Mesodermal cell (in vitro differentiated cells): ENCODE measurements at regions not wholly inside any gene's neighbourhood (a gene's known extent, or its start where the extent isn't known, plus 50 kb on each side); places are given as distances from the start of the nearest gene placed in this dataset.

ENCODE experiments used
- H3K27ac ChIP-seq: 2 replicates; pipeline ENCODE4 v1.7.0; 2013; ENCODE audit warnings: mild to moderate bottlenecking, low read depth, low read length, moderate library complexity; ENCODE audit not compliant: severe bottlenecking
- H3K36me3 ChIP-seq: 2 replicates; pipeline ENCODE4 v1.7.1; 2013; ENCODE audit warnings: mild to moderate bottlenecking, low read length, moderate library complexity; ENCODE audit not compliant: control insufficient read depth, insufficient read depth
- H3K4me1 ChIP-seq: one replicate; pipeline ENCODE4 v1.7.1; 2013; ENCODE audit warnings: mild to moderate bottlenecking, low read length; ENCODE audit not compliant: insufficient read depth, control insufficient read depth, poor library complexity, severe bottlenecking
- H3K4me3 ChIP-seq: 2 replicates; pipeline ENCODE4 v1.7.0; 2013; ENCODE audit warnings: low read length, control low read depth, mild to moderate bottlenecking; ENCODE audit not compliant: insufficient read depth, poor library complexity, severe bottlenecking; ENCODE audit errors: extremely low read depth
- H3K9me3 ChIP-seq: 2 replicates; pipeline ENCODE4 v1.7.1; 2013; ENCODE audit warnings: mild to moderate bottlenecking, low read length, moderate library complexity; ENCODE audit not compliant: control insufficient read depth
- WGBS, 2 experiments: methylation state at CpG; one replicate each; pipeline ENCODE4 v1.1.5; 2013; ENCODE audit warnings: missing lambda C conversion rate in 2 of 2; ENCODE audit not compliant: insufficient coverage in 2 of 2; 5-methylcytosine and 5-hydroxymethylcytosine counted together

- Histone ChIP-seq H3K4me3 (peak overlapping the region; percentile 21), H3K4me1 (peaks cover 10% of the 10 kb centered on the region), H3K36me3 (no peaks in the 10 kb centered on the region), H3K9me3 (no peaks in the 10 kb centered on the region), H3K27ac (no peak overlapping the region)
- 3 to 4% methylated on average over 36 to 39 of the region's 41 CpGs for WGBS, 2 experiments
Observed at GRCh38 chr2:120441744-120442471, 96.0 kb downstream of the INHBB start.

- Histone ChIP-seq H3K9me3 (no peaks in the 10 kb centered on the region), H3K27ac (no peak overlapping the region), H3K4me3 (peak overlapping the region; percentile 21), H3K36me3 (no peaks in the 10 kb centered on the region), H3K4me1 (peaks cover 10% of the 10 kb centered on the region)
- 2 to 3% methylated on average over 8 to 15 of the region's 16 CpGs for WGBS, 2 experiments
Observed at GRCh38 chr2:120442541-120442922, 96.6 kb downstream of the INHBB start.

GRCh38 chr2:120442923-120443571, 97.1 kb downstream of the INHBB start:
- Histone ChIP-seq H3K27ac (no peak overlapping the region), H3K9me3 (no peaks in the 10 kb centered on the region), H3K4me1 (peaks cover 10% of the 10 kb centered on the region), H3K36me3 (no peaks in the 10 kb centered on the region), H3K4me3 (peak overlapping the region; percentile 21)
- 10 to 11% methylated on average over 42 to 49 of the region's 50 CpGs for WGBS, 2 experiments

- Histone ChIP-seq H3K4me1 (peaks cover 10% of the 10 kb centered on the region), H3K9me3 (no peaks in the 10 kb centered on the region), H3K4me3 (no peak overlapping the region), H3K36me3 (no peaks in the 10 kb centered on the region), H3K27ac (no peak overlapping the region)
- WGBS, 2 experiments, result 81 to 92% methylated on average over 3 to 4 of the region's 4 CpGs
Observed at GRCh38 chr2:120443946-120444345, 98.0 kb downstream of the INHBB start.

GRCh38 chr2:120444691-120445240, 98.8 kb downstream of the INHBB start:
- Histone ChIP-seq H3K27ac (no peak overlapping the region), H3K36me3 (no peaks in the 10 kb centered on the region), H3K9me3 (no peaks in the 10 kb centered on the region), H3K4me1 (peaks cover 10% of the 10 kb centered on the region), H3K4me3 (no peak overlapping the region)
- 91% methylated on average over 6 of the region's 9 CpGs; no CpG with 5 or more reads in 1 of the 2 experiments for WGBS, 2 experiments

- Histone ChIP-seq H3K27ac (no peak overlapping the region), H3K4me1 (peaks cover 10% of the 10 kb centered on the region), H3K9me3 (no peaks in the 10 kb centered on the region), H3K36me3 (no peaks in the 10 kb centered on the region), H3K4me3 (no peak overlapping the region)
- 72 to 100% methylated on average over 2 to 3 of the region's 7 CpGs for WGBS, 2 experiments
Observed at GRCh38 chr2:120445449-120446143, 99.7 kb downstream of the INHBB start.

- Histone ChIP-seq H3K36me3 (no peaks in the 10 kb centered on the region), H3K9me3 (no peaks in the 10 kb centered on the region), H3K4me3 (no peak overlapping the region), H3K4me1 (peaks cover 10% of the 10 kb centered on the region), H3K27ac (no peak overlapping the region)
- 78 to 91% methylated on average over 10 to 11 of the region's 14 CpGs for WGBS, 2 experiments
Observed at GRCh38 chr2:120446236-120447126, 100.5 kb downstream of the INHBB start.

- no peak overlapping the region for H3K4me3 ChIP-seq
- H3K27ac ChIP-seq, result no peak overlapping the region
- peaks cover 8% of the 10 kb centered on the region for H3K4me1 ChIP-seq
- no peaks in the 10 kb centered on the region for H3K9me3 ChIP-seq
- WGBS, 2 experiments, result 90 to 93% methylated on average over 5 to 7 of the region's 8 CpGs
- no peaks in the 10 kb centered on the region for H3K36me3 ChIP-seq
Observed at GRCh38 chr2:120447127-120447785, 101.3 kb downstream of the INHBB start.

- 85 to 94% methylated on average over 5 to 6 of the region's 6 CpGs for WGBS, 2 experiments
Observed at GRCh38 chr2:120448436-120448835, 102.5 kb downstream of the INHBB start.

More at GRCh38 chr2:120448436-120448835, 102.5 kb downstream of the INHBB start:
- H3K9me3 ChIP-seq, result no peaks in the 10 kb centered on the region
- no peaks in the 10 kb centered on the region for H3K36me3 ChIP-seq
- no peak overlapping the region for H3K4me3 ChIP-seq
- no peaks in the 10 kb centered on the region for H3K4me1 ChIP-seq
- H3K27ac ChIP-seq, result no peak overlapping the region
